ENCODE measurements at regions not wholly inside any gene's neighbourhood (a gene's known extent, or its start where the extent isn't known, plus 50 kb on each side); places are given as distances from the start of the nearest gene placed in this dataset.

GRCh38 chr16:5505091-5505887, 407.7 kb upstream of the EEF2KMT start:
- no peak overlapping the region for H3K4me3 ChIP-seq (replicated peaks in 1 of 2; ENCODE audit: low read depth in 2 of 2, low read length in 2 of 2)
- TF ChIP-seq CTCF (IDR thresholded peaks at IDR 0.05; ENCODE audit: low read depth, low read length): no peak
- DNase-seq (ENCODE audit: low read depth in 2 of 2): no peak

- no peak for DNase-seq (ENCODE audit: low read depth in 2 of 2)
- no peak for TF ChIP-seq CTCF (IDR thresholded peaks at IDR 0.05; ENCODE audit: low read depth, low read length)
- H3K4me3 ChIP-seq (replicated peaks in 1 of 2; ENCODE audit: low read depth in 2 of 2, low read length in 2 of 2): no peak overlapping the region
Measured at GRCh38 chr16:5504064-5504781, 406.6 kb upstream of the EEF2KMT start.

DNA sequence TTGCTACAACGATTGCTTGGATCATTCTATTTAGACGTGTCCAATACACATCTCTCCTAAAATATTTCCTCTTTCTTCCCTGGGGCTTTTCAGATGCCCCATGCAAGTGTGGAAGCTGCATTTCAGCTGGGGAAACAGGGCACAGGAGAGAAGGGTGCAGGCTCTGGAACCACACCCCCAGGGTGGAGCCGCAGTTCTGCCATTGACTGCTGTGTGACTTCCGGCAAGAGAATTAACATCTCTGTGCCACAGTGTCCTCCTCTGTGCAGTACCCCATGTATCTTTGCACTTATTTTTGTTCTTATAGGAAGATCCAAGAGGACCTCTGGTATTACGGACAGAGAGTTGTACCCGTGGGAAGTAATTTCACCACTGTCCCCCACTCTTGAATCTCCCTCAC, 405.3 kb upstream of the EEF2KMT start:
- no peak for TF ChIP-seq CTCF (IDR thresholded peaks at IDR 0.05; ENCODE audit: low read depth, low read length)
- no peak for DNase-seq (ENCODE audit: low read depth in 2 of 2)
- no peak overlapping the region for H3K4me3 ChIP-seq (replicated peaks in 1 of 2; ENCODE audit: low read depth in 2 of 2, low read length in 2 of 2)

- H3K4me3 ChIP-seq (replicated peaks in 1 of 2; ENCODE audit: low read depth in 2 of 2, low read length in 2 of 2): no peak overlapping the region
- no peak for TF ChIP-seq CTCF (IDR thresholded peaks at IDR 0.05; ENCODE audit: low read depth, low read length)
- no peak for DNase-seq (ENCODE audit: low read depth in 2 of 2)
Measured at GRCh38 chr16:5502467-5502869, 404.9 kb upstream of the EEF2KMT start.

DNA sequence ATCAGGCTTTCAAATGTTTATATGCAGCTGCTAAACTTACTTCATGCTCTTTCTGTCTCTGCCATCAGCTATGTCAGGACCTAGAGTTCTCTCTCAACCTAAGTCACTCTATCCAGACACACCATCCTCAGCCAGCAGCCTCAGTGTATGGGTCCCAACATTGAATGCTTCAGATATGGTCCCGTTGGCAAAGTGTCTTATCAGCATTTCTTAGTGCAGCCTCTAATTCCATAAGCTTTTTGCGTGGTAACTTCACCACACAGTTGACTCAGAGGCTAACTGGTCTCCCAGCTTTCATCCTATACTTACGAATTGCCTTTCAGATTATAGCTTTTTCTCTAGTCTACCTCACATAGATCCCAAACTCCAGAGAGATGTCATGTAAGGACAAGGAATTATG, 402.9 kb upstream of the EEF2KMT start:
- DNase-seq (ENCODE audit: low read depth in 2 of 2): no peak
- no peak for TF ChIP-seq CTCF (IDR thresholded peaks at IDR 0.05; ENCODE audit: low read depth, low read length)
- no peak overlapping the region for H3K4me3 ChIP-seq (replicated peaks in 1 of 2; ENCODE audit: low read depth in 2 of 2, low read length in 2 of 2)

GRCh38 chr16:5498562-5498961, 401.0 kb upstream of the EEF2KMT start:
- no peak overlapping the region for H3K4me3 ChIP-seq (replicated peaks in 1 of 2; ENCODE audit: low read depth in 2 of 2, low read length in 2 of 2)
- no peak for TF ChIP-seq CTCF (IDR thresholded peaks at IDR 0.05; ENCODE audit: low read depth, low read length)
- DNase-seq (ENCODE audit: low read depth in 2 of 2): no peak
